Right cardiac atrium (tissue), 5 donors: ENCODE measurements at regions not wholly inside any gene's neighbourhood (a gene's known extent, or its start where the extent isn't known, plus 50 kb on each side); places are given as distances from the start of the nearest gene placed in this dataset.
A peak's percentile ranks its signal among the peaks of the same experiment; 100 is the strongest.
"Not testable (repeated sequence)": the region's sequence is repeated elsewhere in the genome, so short reads cannot be mapped to it uniquely, and the experiment has no call there.

Source experiments
- ATAC-seq, 2 donors: fragments of 200-7000 bp; cut with Tn5 transposase; one replicate each; pipeline versions ENCODE4 v1.8.0 to v1.9.1; 2020; ENCODE audit warnings: moderate library complexity in 2 of 2, mild to moderate bottlenecking in 1 of 2
- DNase-seq, 3 donors: peaks; one replicate each; pipeline ENCODE4 v3.0.0-alpha.2; 2020
- H3K27ac ChIP-seq: one replicate; pipeline ENCODE4 v1.5.1; 2013; ENCODE audit warnings: mild to moderate bottlenecking, low read length, control low read depth, moderate library complexity
- H3K27me3 ChIP-seq: one replicate; pipeline ENCODE4 v1.6.1; 2013; ENCODE audit not compliant: control insufficient read depth, insufficient read depth
- H3K4me1 ChIP-seq: one replicate; pipeline ENCODE4 v1.6.1; 2013; ENCODE audit warnings: low read length; ENCODE audit not compliant: control insufficient read depth, insufficient read depth
- H3K4me3 ChIP-seq: one replicate; pipeline ENCODE4 v1.5.1; 2013; ENCODE audit warnings: low read length, control low read depth
- H3K9me3 ChIP-seq: one replicate; pipeline ENCODE4 v1.6.1; 2013; ENCODE audit warnings: low read length; ENCODE audit not compliant: control insufficient read depth
- WGBS: extraction: QIAGEN DNeasy Blood & Tissue Kit; methylation state at CpG from one replicate; pipeline ENCODE4 v1.1.7; 2013; 5-methylcytosine and 5-hydroxymethylcytosine counted together
- intact Hi-C, 4 donors: fragments of 100-400 bp; cut with DNase I; formaldehyde crosslinking; loops; one replicate each; pipeline versions ENCODE4 v1.11.0 to v1.14.0; 2022 to 2023
- donor health status: healthy with polysubstance abuse.
- donor health status: DM: no; HTN: yes; CAD: no.
- donor health status: DM: no; HTN: no; CAD: no.
- donor health status: DM: no; HTN: yes; CAD: no; lungs with severe emphysema.
- donor health status: DM: yes; HTN: yes; CAD: no.

DNA sequence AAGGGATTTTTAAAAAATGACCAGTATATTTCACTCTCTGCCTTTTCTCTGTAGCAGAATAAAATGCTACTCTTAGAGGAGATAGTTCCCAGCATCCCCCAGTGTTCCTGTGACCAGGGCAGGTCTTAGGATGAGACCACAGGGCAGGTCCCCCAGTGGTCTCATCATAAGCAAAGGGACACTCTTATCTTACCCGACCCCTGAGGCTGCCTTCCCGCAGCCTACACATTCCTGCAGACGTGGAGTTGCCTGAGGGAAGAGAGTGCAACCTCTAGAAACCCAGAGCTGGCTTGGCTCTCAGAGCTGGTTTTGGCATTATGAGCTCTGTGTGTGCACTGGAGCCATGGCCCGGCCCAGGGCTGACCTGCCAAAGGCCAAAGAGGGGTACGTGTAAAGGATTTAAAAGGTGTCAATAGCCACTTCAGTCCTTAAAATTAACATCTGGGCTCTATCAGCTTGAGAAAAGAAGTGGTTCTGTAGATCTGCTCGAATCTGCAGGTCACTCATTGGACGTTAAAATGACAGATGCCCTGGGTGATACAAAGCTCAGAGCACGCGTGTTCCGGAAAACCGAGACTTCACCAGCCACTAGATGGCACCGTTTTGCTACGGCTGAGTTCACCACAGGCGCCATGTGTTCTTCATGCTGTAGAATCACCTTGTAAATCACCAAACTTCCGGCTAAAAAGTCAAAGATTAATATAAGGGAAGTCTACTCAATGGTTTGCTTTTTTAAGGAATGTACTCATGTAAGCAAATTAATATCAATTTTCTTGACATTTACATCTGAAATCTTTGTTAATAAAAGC, 60.4 kb upstream of the GPR31 start:
- DNase-seq, H3K27me3 ChIP-seq, H3K4me1 ChIP-seq, intact Hi-C loops, H3K4me3 ChIP-seq, H3K9me3 ChIP-seq, H3K27ac ChIP-seq: not testable (repeated sequence)
- whole genome bisulfite sequencing: 23% methylated on average over 9 of the region's 15 CpGs
- ATAC-seq: peak; percentile 65 to 79

GRCh38 chr6:167219079-167219478, 61.3 kb upstream of the GPR31 start:
- ATAC-seq, intact Hi-C loops, H3K4me1 ChIP-seq, H3K27me3 ChIP-seq, H3K27ac ChIP-seq, DNase-seq, H3K4me3 ChIP-seq, H3K9me3 ChIP-seq: not testable (repeated sequence)
- WGBS: 61% methylated on average over 4 of the region's 4 CpGs

- no peaks in the 10 kb centered on the region for H3K4me1 ChIP-seq
- H3K4me3 ChIP-seq: no peak overlapping the region
- WGBS: 67% methylated on average over 19 of the region's 19 CpGs
- no peak overlapping the region for H3K27ac ChIP-seq
- H3K9me3 ChIP-seq: no peaks in the 10 kb centered on the region
- peaks cover 3% of the 10 kb centered on the region for H3K27me3 ChIP-seq
- intact Hi-C loops: loop anchor here in 2 of 4 donors (10.0 kb wide), 1 partner anchor 65 kb away; no protein-coding TSS in a partner anchor
- DNase-seq: peak in 1 of 3 donors; percentile 50
- no peak for ATAC-seq
These were observed 62.3 kb upstream of the GPR31 start for GRCh38 chr6:167219967-167220512.

GRCh38 chr6:167221400-167222201, 63.8 kb upstream of the GPR31 start:
- DNase-seq (no peak), ATAC-seq (no peak)
- 82% methylated on average over 19 of the region's 19 CpGs for WGBS
- Histone ChIP-seq H3K4me3 (no peak overlapping the region), H3K9me3 (no peaks in the 10 kb centered on the region), H3K27me3 (peaks cover 3% of the 10 kb centered on the region), H3K27ac (no peak overlapping the region), H3K4me1 (no peaks in the 10 kb centered on the region)
- intact Hi-C loops: loop anchor here in 2 of 4 donors (10.0 kb wide), 1 partner anchor 63 kb away; no protein-coding TSS in a partner anchor

- H3K27me3 ChIP-seq, H3K27ac ChIP-seq, H3K4me3 ChIP-seq, H3K9me3 ChIP-seq, H3K4me1 ChIP-seq, ATAC-seq, DNase-seq: not testable (repeated sequence)
- WGBS: 68% methylated on average over 12 of the region's 13 CpGs
- intact Hi-C loops: loop anchor here in 2 of 4 donors (10.0 kb wide), 1 partner anchor 59 kb away; no protein-coding TSS in a partner anchor
These were observed 65.3 kb upstream of the UNC93A start for GRCh38 chr6:167225566-167226382.

- no peak overlapping the region for H3K4me3 ChIP-seq
- no peak overlapping the region for H3K27ac ChIP-seq
- no peaks in the 10 kb centered on the region for H3K4me1 ChIP-seq
- no peak for DNase-seq
- no peaks in the 10 kb centered on the region for H3K9me3 ChIP-seq
- intact Hi-C loops: loop anchor here in 2 of 4 donors (10.0 kb wide), 1 partner anchor 58 kb away; no protein-coding TSS in a partner anchor
- no peak for ATAC-seq
- WGBS: 67% methylated on average over 3 of the region's 3 CpGs
- H3K27me3 ChIP-seq: peaks cover 9% of the 10 kb centered on the region
These were observed 64.8 kb upstream of the UNC93A start for GRCh38 chr6:167226383-167226685.

DNA sequence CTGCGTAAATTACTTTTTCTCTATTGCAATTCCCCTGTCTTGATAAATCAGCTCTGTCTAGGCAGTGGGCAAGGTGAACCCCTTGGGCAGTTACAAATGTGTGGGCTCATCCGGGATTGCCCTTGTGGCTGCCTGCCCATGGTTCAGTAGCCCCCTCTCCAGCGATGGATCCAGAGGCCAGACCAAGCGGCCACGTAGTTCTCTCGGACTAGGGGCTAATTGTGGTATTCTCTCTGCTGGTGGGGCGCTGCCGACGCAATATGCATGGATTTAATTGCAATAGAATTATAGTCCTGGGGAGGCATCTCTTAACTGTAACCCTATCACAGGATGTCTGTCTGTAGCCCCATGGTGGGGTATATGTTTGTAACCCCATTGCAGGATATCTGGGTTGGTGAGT, 64.3 kb upstream of the UNC93A start:
- H3K4me1 ChIP-seq: no peaks in the 10 kb centered on the region
- no peak for ATAC-seq
- intact Hi-C loops: loop anchor here in 2 of 4 donors (10.0 kb wide), 1 partner anchor 58 kb away; no protein-coding TSS in a partner anchor
- no peaks in the 10 kb centered on the region for H3K9me3 ChIP-seq
- 80% methylated on average over 9 of the region's 9 CpGs for WGBS
- DNase-seq: no peak
- no peak overlapping the region for H3K4me3 ChIP-seq
- H3K27ac ChIP-seq: no peak overlapping the region
- peaks cover 9% of the 10 kb centered on the region for H3K27me3 ChIP-seq

DNA sequence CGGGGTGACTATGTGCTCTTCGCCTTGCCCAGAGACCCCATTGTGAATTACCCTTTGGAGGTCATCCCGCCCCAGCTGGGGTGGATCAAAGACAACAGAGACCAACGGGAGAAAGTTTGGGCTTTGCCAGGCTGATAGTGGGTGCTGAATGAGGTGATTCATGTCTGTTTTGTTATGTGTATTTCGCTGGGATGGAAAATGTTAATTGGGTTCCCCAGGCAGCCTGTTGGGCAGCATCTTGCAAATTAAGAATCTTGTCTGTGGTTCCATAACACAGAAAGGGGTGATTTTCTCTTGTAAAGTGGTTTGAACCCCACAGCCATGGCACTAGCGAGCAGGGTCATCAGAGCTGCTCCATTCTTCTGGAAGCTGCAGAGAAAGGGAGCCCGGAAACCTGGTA, 63.1 kb upstream of the UNC93A start:
- Histone ChIP-seq H3K4me1 (no peaks in the 10 kb centered on the region), H3K27me3 (peaks cover 9% of the 10 kb centered on the region), H3K27ac (no peak overlapping the region), H3K4me3 (no peak overlapping the region), H3K9me3 (no peaks in the 10 kb centered on the region)
- 74% methylated on average over 7 of the region's 7 CpGs for WGBS
- intact Hi-C loops: loop anchor here in 2 of 4 donors (10.0 kb wide), 1 partner anchor 57 kb away; no protein-coding TSS in a partner anchor
- ATAC-seq (no peak), DNase-seq (no peak)

DNA sequence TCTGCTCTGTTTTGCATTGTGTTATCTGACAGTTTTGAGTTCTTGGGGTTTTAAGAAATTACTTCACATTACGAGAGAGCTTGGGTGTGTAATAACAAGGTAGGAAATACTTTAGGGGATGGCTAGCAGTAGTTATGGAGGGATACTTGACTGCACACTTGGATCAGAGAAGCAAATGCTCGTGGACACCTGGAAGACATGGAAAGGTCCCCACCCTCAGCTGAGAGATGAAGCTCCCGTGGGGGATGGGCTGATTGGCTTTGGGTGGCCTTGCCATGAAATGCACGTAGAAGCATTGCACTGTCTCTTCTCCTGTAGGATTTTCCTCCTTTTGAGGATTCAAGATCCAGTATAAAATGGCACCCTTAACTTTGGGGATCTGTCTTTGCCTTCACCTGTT, 61.5 kb upstream of the UNC93A start:
- no peak overlapping the region for H3K4me3 ChIP-seq
- no peaks in the 10 kb centered on the region for H3K9me3 ChIP-seq
- intact Hi-C loops: loop anchor here in 2 of 4 donors (10.0 kb wide), 1 partner anchor 55 kb away; no protein-coding TSS in a partner anchor
- ATAC-seq (no peak), DNase-seq (no peak)
- H3K4me1 ChIP-seq: no peaks in the 10 kb centered on the region
- no peak overlapping the region for H3K27ac ChIP-seq
- peaks cover 5% of the 10 kb centered on the region for H3K27me3 ChIP-seq
- 65% methylated on average over 4 of the region's 4 CpGs for WGBS

- Histone ChIP-seq H3K4me3 (no peak overlapping the region), H3K27me3 (peaks cover 5% of the 10 kb centered on the region), H3K9me3 (no peaks in the 10 kb centered on the region), H3K27ac (no peak overlapping the region), H3K4me1 (no peaks in the 10 kb centered on the region)
- ATAC-seq (no peak), DNase-seq (no peak)
- intact Hi-C loops: loop anchor here in 1 of 4 donors (10.0 kb wide), 1 partner anchor 125 kb away; no protein-coding TSS in a partner anchor
These were observed 60.8 kb upstream of the UNC93A start for GRCh38 chr6:167230288-167230687.
